HG03066 (cell line): ENCODE measurements at regions not wholly inside any gene's neighbourhood (a gene's known extent, or its start where the extent isn't known, plus 50 kb on each side); places are given as distances from the start of the nearest gene placed in this dataset.

Experiments used
- ATAC-seq: cut with Tn5 transposase; IDR thresholded peaks from one replicate; pipeline ENCODE4 v1.9.1; 2021; ENCODE audit warnings: low read depth; ENCODE audit not compliant: unreplicated experiment

DNA sequence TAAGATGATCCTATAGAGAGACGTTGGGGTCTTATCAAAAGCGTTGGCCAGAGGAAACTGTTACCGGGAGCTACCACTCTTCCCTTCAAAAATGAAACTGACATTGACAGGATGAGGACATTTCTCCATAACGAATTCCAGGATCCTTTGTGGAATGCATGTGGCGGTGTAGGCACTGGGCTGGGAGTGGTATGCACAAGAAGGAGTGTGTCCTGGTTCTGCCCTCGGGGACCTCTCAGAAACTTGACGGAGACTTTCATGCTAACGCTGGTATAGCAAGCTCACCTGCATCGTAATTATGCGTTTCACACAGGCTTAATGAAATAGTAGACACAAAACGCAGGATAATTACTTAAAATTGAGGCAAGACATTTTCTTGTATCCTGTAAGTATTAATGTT, 441.1 kb downstream of the FGF9 start:
- no peak for ATAC-seq

DNA sequence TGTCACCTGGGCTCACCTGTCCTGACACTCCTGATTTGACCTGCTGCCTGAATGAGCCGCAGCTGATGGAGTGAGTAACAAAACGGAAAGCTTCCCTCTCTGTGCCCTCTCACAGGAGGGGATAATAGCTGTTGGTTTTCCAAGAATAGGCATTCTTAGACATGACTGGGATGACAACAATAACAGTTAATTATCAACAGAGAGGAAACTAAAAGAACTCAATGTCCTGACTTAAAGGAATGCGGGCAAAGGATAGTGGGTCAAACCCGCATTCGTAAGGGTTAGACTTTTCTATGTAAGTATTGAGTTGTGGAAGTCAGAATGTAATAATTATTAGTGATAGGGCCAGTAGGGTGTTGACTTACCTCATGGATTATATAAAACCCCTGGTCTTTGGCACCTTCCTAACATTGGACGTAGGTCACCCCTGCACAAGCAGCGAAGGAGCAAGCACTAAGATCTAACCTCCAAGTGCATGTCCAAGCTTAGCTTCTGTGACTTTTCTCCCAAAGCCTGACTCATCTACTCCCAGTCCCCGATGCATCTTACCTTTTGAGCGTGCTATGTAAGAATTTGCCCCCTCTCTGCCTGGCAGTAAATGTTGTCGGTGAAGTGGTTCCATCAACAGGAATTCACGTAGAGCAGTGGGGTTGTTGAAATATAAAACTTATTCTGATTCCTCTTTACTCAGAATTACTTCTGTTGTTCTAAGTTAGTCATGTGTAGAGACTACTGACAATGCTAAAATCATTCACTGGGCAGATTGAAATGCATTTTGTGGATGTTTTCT, 442.3 kb downstream of the FGF9 start:
- ATAC-seq, result no peak

DNA sequence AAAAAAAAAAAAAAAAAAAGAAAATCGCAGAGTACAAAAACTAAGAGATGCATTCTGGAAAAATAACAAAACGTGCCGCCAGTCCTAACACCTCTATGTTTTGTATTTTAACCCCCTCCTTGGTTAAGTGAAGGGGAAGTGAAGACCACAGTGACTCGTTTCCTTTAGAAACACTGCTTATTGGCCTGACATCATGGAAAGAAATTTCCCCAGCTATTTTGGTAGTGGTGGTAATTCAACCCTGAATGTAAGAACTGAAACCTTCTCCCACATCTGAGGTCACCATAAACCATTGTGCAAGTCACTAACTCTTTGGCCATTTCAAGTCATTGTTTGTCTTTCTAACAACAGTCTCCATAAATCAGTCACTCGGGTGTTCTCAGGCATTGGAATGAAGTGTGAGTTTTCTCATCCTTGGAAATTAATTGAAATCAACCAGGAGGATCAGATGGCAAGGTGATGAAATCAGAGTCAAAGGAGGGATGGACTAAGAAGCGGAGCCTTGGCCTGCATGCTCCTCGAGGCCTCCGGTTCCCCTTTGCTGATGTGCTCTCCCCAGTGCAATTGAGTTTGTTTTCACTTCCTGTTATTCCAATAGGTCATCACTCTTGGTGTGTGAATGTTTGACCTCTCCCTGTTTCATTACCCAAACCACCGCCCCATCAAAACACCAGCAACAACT, 443.9 kb downstream of the FGF9 start:
- peak; percentile 89 for ATAC-seq

DNA sequence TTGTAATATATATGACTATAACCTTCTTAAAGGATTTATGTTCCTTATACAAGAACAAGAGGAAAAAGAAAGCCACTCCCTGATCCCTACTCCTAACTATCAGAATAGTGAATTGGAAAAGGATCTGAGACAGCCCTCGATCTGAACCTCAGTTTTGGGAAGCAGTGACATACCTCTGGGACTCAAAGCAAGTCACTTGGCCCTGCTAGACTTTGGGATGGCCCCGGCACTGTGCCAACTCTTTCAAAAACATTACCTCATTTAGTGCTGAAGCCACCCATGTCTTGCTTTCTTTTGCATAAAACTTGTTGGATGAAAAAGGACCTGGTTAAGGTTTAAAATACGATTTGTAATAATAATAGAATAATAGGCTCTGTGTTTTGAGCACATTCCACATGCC, 447.3 kb downstream of the FGF9 start:
- no peak for ATAC-seq

DNA sequence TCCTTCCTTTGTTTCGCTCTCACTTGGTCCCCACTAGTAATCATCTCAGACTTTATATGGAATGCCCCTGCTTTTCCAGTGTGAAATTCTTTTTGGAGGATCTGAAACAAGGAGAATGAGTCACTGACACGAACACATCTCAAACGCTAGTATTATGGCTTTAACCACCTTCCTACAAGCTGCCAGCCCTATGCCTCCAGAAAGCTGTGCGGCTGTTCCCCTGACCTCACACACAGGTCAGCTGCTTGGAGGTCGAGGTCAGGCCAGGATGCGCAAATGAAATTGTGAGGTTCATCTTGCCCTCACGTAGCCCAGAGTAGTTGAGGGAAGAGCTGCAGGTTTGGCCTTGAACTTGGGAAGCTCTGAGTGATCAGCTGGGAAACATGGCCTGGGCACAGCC, 449.8 kb downstream of the FGF9 start:
- ATAC-seq, result no peak

DNA sequence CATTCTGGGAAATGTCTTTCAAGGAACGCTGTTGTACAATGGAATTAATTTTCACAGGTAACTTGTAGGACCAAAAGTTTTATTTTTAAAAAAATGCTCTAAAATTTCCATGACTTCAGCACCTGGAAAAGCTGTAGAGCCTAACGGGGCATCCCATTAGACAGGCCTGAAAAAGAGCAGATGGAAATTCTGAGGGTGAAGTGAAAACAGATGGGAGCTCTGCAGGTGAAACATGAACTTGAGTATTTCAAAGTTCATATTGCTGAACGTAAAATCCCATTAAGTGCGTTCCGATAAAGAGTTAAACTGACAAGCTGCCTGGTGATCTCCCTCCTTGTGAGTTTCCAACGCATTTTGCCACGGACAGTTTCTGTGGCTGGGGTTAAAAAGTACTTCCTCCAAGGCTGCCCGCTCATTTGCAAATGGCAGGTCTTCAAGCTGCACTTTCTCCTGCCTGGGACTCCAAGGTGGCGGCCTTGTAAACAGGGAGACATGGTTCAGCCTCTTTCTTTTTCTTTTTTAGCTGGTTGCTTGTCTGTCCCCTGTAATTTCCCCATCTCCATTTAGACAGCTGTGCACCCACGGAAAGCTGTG, 450.4 kb downstream of the FGF9 start:
- no peak for ATAC-seq

DNA sequence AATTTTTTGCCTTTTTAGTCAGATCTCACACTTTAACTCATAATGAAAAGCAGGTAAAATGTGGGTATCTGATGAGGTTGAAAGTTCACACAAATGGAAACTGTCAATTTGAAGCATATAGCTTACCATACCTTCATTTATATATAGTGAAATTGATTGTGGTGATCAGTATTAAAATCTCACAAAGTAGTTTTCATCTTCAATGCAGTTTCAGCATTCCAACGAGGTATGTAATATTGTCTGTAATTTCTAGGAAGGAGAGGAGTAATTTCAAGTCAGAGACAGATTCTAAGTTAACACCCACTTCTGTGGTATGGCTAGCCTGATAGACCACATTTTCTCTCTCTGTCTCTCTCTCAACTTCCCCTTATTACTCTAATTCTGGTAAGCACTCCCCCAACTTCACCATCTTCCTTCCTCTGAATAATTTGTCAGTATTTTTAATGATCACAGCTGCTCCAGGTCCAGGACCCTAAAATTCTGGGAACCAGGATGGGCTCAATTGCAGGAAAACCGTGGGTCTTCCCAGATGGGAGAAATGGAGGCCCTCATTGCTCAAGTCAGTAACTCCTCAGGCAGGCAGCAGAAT, 455.7 kb downstream of the FGF9 start:
- peak; percentile 92 for ATAC-seq

DNA sequence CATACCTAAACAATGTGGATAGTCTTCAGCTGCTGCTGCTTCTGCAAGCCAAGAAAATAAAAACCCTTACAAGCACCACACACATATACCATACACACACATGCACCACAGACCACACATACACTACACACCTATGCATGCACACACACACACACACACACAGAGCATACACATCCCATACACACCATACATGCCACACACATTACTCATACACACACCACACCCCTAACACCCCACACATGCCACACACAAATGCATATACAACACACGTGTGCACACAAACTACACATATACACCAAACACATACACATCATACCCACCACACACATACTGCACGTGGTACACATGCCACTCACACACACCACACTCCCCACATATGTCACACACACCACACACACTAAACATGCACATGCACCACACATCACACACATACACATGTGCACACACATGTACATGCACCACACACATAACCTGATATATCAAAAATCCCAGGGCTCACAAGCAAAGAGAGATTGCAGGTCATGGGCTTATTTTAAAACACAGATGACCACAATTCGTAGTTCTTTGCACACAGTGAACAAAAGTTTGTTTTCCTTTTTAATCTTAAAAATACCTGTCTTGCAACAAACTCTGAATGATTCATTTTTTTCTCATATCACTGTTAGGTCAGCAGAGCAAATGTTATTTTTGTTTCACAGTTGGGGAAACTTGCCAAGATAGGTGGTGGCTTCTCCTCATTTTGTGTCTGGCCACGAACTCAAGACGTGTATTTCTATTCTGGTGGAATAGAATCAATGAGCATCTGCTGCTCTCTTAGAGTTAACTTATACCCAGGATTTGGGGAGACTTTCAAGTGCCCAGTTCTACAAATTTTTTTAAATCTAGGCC, 456.6 kb downstream of the FGF9 start:
- no peak for ATAC-seq

DNA sequence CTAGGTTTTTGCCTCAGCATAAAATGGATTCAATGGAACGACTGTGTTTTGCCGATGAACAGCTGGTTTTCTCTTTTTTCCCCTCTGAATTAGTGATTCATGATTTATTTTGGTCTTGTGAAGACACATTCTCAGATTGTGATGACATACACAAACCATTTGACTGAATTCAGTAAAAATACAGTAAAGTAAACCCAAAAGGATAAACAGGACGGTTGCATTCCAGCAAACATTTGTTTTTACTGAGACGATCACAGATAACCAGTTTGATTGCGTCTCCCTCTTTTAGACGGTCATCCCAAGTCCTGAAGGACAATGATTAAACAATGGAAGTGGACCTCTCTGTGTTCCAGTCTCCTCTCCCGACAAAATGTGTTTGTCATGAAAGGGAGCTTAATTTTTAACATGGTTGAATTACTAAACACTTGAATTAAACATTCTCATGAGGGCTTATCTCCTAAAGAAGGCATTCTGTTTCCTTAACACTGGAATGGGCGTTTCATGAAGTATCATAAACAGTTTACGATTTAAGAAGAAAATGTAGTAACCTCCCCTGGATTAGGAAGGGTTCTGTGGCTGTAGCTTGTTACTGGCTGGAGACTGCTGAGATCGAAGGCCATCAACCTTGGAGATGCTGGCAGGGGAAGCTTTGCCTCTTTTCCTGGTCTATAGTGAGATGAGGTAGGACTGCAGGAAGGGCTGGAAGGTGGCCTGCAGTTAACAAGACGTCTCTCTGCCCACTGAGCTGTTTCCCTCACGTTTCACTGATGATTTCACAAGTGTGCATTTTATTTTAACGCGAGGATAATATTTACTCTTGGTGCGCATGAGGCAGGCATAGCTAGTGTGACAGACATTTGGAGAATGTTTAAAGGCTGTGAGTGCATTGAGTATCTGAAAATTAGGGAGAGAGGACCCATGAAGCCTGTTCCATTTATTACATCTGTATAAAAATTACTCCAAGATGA, 457.9 kb downstream of the FGF9 start:
- no peak for ATAC-seq

DNA sequence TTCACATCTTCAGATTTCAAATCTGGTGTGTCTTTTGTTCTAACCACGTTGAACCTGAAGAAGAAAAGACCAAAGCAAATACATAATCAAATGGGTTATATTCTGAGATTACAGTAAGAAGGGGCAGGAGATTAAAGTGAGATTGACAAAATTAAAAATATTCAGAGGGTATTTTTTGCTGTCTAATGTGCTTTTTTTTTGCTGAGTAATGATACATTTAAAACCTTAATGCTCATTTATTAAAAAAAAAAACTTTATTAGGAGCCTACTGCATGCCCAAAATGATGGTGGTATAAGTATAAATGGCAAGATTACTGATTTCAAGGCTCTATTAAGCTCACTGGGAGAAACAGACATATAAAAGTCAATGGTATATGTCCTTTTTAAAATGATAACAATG, 459.4 kb downstream of the FGF9 start:
- no peak for ATAC-seq

DNA sequence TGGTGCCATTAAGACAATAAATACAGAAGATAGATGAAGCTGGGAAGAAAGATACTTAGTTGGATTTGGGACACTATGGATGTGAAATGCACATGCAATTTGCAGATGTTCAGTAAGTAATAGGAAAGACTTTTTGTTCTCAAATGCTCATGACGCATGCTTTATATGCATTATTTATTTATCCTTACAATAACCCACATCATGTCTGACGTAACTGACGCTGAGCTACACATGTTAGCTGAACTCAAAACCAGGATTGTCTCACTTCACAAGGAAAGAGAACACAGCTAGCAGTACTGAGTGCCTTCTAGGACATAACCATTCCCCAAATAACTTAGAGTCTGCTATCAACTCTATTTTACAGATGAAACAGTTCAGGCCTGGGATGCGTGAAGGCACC, 463.4 kb downstream of the FGF9 start:
- no peak for ATAC-seq

DNA sequence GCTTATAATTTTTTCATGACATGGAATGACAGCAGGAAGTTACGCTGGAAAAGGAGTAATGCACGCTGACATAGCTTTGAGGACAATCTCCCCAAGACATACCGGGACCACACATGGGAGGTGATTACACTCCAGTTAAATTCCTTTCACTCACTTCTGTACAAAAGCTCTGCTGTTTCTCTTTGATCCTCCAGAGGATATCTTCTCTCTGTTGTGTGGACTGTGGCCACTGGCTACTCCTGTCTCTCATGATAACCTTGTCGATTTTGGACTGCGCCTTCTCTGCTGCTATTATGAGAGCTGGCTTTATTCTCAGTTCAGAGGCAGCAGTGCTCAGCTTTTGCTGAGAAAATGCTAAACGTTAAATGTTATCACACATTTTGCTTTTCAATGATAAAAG, 464.6 kb downstream of the FGF9 start:
- no peak for ATAC-seq

DNA sequence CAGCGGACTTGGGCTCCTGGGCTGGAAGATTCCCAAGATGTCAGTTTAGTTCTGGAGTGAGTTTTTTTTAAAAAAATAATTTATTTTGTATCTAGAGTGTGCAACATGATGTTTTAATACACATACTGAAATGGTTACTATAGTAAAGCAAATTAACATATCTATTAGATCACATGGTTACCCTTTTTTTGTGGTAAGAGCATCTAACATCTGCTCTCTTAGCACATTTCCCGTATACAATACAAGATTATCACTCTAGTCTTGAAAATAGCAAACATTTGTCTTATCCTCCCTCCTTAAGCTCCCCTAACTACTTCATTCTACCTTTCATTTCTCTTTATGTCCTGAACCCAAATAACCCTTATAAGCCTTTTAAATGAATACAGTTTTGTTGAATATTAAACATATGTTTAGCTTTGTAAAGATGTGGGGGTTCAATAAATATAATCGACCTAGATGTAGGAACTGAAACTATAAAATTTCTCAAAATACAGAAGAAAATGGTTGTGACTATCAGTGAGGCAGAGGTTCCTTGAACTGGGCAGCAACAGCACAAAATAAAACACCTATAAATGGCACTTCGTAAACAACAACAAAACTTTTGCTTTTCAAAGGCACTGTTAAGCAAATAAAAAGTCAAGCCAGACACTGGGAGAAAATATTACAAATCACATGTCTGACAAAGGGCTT, 466.6 kb downstream of the FGF9 start:
- ATAC-seq, result no peak

DNA sequence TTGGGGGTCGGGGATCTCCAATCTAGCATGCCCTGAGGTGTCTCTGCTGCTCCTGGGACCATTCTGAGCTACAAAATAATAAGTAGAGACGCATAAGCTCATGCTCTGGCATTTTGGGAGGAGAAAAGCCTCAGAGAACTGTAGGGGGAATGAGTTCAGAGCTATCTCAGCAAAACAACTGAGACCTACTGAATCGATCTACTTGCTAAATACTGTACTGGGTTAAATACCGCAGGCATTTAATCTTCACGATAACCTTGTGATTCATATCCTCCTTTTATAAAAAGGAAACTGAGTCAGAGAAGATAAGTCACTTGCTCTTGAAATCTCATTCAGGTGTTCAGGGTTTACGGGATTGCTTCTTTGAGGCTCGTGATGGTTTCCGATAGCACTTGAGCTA, 468.1 kb downstream of the FGF9 start:
- no peak for ATAC-seq

DNA sequence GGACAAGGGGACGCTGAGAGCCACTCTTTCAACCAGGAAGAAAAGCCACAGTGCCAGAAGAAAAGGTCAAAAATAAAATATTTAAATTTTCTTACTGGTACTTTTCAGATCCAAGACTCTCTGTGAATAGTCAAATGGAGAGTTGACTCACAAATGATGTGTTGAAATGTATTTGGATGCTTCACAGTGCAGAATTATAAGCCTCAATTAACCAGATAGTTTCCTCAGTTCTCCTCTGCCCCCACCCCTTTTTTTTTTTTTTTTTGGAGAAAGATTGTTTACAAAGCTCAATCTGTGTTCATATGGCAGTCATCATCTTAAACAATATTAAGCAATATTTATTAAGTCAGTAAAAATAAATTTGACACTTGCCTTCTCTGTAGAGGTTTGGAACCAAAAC, 470.8 kb downstream of the FGF9 start:
- no peak for ATAC-seq

DNA sequence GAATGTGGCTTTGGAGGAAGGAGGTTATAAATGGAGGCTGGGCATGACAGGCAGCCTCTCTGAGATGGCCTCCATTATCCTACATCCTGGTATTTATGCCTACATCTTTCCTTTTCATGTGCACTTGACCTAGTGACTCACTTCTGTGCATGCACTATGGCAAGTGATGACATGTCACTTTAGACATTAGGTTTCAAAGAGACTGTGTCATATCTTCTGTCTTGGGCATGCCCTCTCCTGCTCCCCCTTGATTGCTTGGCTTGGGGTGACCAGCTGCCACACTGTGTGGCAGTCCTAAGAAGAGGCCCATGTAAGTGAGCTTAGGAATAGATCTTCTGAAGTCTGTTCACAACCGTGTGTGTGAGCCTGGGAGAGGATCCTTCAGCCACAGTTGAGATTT, 472.8 kb downstream of the FGF9 start:
- no peak for ATAC-seq

DNA sequence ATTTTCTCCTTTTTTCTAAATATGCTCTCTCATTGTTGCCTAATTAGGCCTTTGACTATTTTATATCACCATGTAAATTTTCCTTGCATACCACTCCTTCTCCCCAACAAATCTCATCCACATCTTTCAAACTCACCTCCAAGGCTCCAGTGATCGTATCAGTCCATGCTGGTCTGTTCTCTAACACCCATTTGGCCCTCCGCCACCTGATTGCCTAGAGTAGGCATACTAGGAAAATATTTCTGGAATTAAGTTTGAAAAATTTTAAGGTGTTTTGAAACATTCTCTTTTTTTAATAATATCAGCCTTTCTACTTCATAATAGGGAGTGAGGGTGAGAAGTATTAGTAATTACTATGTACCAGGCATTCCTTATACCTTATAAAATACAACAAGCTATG, 473.9 kb downstream of the FGF9 start:
- ATAC-seq, result no peak

DNA sequence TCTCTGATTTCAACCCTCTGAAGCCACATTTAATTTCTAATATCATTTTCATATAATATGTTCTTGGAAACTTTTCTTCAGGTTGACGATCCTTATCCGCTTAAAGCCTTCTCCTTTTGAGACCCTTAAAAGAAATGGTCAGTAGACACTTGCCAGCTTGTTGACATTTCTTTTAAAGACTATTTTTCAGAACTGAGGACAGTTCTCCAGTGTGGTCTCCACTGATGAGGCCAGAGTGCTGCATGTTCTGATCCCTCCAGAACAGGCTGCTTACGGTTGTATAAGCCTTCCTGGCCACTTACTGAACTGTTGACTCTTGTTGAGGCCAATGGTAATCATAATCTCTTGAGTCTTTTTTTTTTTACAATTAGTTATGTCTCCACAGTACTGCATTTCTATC, 477.3 kb downstream of the FGF9 start:
- ATAC-seq, result no peak

DNA sequence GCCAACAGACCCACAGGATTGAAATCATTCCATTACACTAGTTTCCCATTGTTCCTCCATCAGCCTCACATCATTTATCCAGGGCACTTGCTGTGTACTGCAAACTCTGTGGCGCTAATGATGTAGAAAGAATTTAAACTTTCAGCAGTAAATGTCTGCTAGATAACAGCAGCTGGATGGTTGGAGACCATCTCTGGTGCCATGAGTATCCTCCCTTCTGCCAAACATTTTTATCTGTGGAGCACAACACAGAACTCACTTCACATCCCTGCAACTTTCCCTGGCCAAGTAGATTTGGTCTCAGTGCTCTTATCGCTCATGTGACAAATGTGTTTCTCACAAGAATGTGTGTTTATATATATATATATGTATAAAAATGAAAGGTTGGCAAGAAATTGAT, 481.9 kb downstream of the FGF9 start:
- no peak for ATAC-seq
